Transverse colon (tissue), 4 donors: ENCODE measurements at regions not wholly inside any gene's neighbourhood (a gene's known extent, or its start where the extent isn't known, plus 50 kb on each side); places are given as distances from the start of the nearest gene placed in this dataset.

ENCODE experiments used
- CTCF ChIP-seq, 5 experiments: fragments of 200-600 bp in 3 of 5; fragments of 450-650 bp in 2 of 5; sonication (generic) in 3 of 5; IDR thresholded peaks; 1 replicate in 2 of 5; 2 replicates in 3 of 5; pipeline ENCODE4 v1.5.1; 2016 to 2017; ENCODE audit warnings: antibody characterized with exemption in 5 of 5, inconsistent platforms in 3 of 5, mild to moderate bottlenecking in 2 of 5, moderate library complexity in 1 of 5
- EP300 ChIP-seq: sonication (generic); formaldehyde crosslinking; IDR thresholded peaks from one replicate; pipeline ENCODE4 v1.6.1; 2017; ENCODE audit warnings: antibody characterized with exemption, low read depth
- POLR2A ChIP-seq: fragments of 450-650 bp; IDR thresholded peaks from one replicate; pipeline ENCODE4 v1.6.1; 2016; ENCODE audit warnings: antibody characterized with exemption, mild to moderate bottlenecking, moderate library complexity
- POLR2AphosphoS5 ChIP-seq, 3 donors: sonication (generic); formaldehyde crosslinking; IDR thresholded peaks; one replicate each; pipeline ENCODE4 v1.6.1; 2016; ENCODE audit warnings: antibody characterized with exemption in 3 of 3

- TF ChIP-seq CTCF (IDR thresholded peaks at IDR 0.05), result no peak
- TF ChIP-seq EP300, result no peak
- no peak for TF ChIP-seq POLR2AphosphoS5 (IDR thresholded peaks at IDR 0.05)
- no peak for TF ChIP-seq POLR2A
Measured at GRCh38 chr2:198817536-198817935, 640.2 kb downstream of the SATB2 start.
